Left ventricle myocardium inferior (tissue), 1 donor: ENCODE measurements at regions not wholly inside any gene's neighbourhood (a gene's known extent, or its start where the extent isn't known, plus 50 kb on each side); places are given as distances from the start of the nearest gene placed in this dataset.
"Not testable (repeated sequence)": the region's sequence is repeated elsewhere in the genome, so short reads cannot be mapped to it uniquely, and the experiment has no call there.

Source experiments
- DNase-seq: peaks from one replicate; pipeline ENCODE4 v3.0.0-alpha.2; 2020
- H3K27ac ChIP-seq: fragments of 200-600 bp; replicated peaks from 2 replicates; pipeline ENCODE4 v1.8.0; 2021
- H3K27me3 ChIP-seq: fragments of 200-600 bp; 2 replicates; pipeline ENCODE4 v1.8.0; 2021; ENCODE audit warnings: low read depth
- H3K36me3 ChIP-seq: fragments of 200-600 bp; 2 replicates; pipeline ENCODE4 v1.8.0; 2021
- H3K4me1 ChIP-seq: fragments of 200-600 bp; 2 replicates; pipeline ENCODE4 v1.8.0; 2021
- H3K4me3 ChIP-seq: fragments of 200-600 bp; 2 replicates; pipeline ENCODE4 v1.8.0; 2021; ENCODE audit warnings: mild to moderate bottlenecking, moderate library complexity
- H3K9me3 ChIP-seq: fragments of 200-600 bp; replicated peaks from 2 replicates; pipeline ENCODE4 v1.8.0; 2021
- CTCF ChIP-seq: fragments of 200-600 bp; IDR thresholded peaks from 2 replicates; pipeline ENCODE4 v1.8.0; 2021; ENCODE audit warnings: antibody characterized with exemption, mild to moderate bottlenecking, borderline replicate concordance
- intact Hi-C: fragments of 100-400 bp; cut with micrococcal nuclease; formaldehyde crosslinking; loops from one replicate; pipeline ENCODE4 v1.11.0; 2022
- donor health status: DM: no; HTN: yes; CAD: no; lungs with severe emphysema.

- no peak overlapping the region for H3K4me3 ChIP-seq
- H3K4me1 ChIP-seq: peaks cover 7% of the 10 kb centered on the region
- H3K27me3 ChIP-seq: no peaks in the 10 kb centered on the region
- TF ChIP-seq CTCF: no peak
- no peak for DNase-seq
- H3K27ac ChIP-seq: no peak overlapping the region
- H3K36me3 ChIP-seq: no peaks in the 10 kb centered on the region
- H3K9me3 ChIP-seq: peaks cover 9% of the 10 kb centered on the region
- intact Hi-C loops: no loop called here
Measured at GRCh38 chr12:58009405-58010195, 68.2 kb downstream of the ATP23 start.

GRCh38 chr12:58011676-58012075 is 70.3 kb downstream of the ATP23 start:
- Histone ChIP-seq H3K27me3 (no peaks in the 10 kb centered on the region), H3K9me3 (peaks cover 9% of the 10 kb centered on the region), H3K36me3 (no peaks in the 10 kb centered on the region), H3K4me3 (no peak overlapping the region), H3K4me1 (peaks cover 7% of the 10 kb centered on the region), H3K27ac (no peak overlapping the region)
- TF ChIP-seq CTCF: no peak
- DNase-seq: no peak
- intact Hi-C loops: no loop called here

- H3K27ac ChIP-seq, DNase-seq, H3K4me1 ChIP-seq, H3K36me3 ChIP-seq, H3K27me3 ChIP-seq, intact Hi-C loops, H3K4me3 ChIP-seq: not testable (repeated sequence)
- peaks cover 20% of the 10 kb centered on the region for H3K9me3 ChIP-seq
Measured at GRCh38 chr12:58022379-58023020, 81.1 kb downstream of the ATP23 start.

GRCh38 chr12:58025431-58025830 is 84.1 kb downstream of the ATP23 start:
- no peaks in the 10 kb centered on the region for H3K36me3 ChIP-seq
- no peaks in the 10 kb centered on the region for H3K27me3 ChIP-seq
- intact Hi-C loops: no loop called here
- H3K27ac ChIP-seq: no peak overlapping the region
- no peaks in the 10 kb centered on the region for H3K4me1 ChIP-seq
- TF ChIP-seq CTCF: no peak
- H3K9me3 ChIP-seq: peaks cover 7% of the 10 kb centered on the region
- no peak for DNase-seq
- H3K4me3 ChIP-seq: no peak overlapping the region

GRCh38 chr12:58026426-58026825 is 85.1 kb downstream of the ATP23 start:
- intact Hi-C loops: no loop called here
- TF ChIP-seq CTCF: no peak
- Histone ChIP-seq H3K4me3 (no peak overlapping the region), H3K36me3 (no peaks in the 10 kb centered on the region), H3K27me3 (no peaks in the 10 kb centered on the region), H3K4me1 (no peaks in the 10 kb centered on the region), H3K9me3 (peaks cover 14% of the 10 kb centered on the region), H3K27ac (no peak overlapping the region)
- no peak for DNase-seq
